ENCODE measurements at regions not wholly inside any gene's neighbourhood (a gene's known extent, or its start where the extent isn't known, plus 50 kb on each side); places are given as distances from the start of the nearest gene placed in this dataset.

GRCh38 chr3:18752273-18752934 is 327.3 kb upstream of the SATB1 start:
- TF ChIP-seq, protein P1, sequence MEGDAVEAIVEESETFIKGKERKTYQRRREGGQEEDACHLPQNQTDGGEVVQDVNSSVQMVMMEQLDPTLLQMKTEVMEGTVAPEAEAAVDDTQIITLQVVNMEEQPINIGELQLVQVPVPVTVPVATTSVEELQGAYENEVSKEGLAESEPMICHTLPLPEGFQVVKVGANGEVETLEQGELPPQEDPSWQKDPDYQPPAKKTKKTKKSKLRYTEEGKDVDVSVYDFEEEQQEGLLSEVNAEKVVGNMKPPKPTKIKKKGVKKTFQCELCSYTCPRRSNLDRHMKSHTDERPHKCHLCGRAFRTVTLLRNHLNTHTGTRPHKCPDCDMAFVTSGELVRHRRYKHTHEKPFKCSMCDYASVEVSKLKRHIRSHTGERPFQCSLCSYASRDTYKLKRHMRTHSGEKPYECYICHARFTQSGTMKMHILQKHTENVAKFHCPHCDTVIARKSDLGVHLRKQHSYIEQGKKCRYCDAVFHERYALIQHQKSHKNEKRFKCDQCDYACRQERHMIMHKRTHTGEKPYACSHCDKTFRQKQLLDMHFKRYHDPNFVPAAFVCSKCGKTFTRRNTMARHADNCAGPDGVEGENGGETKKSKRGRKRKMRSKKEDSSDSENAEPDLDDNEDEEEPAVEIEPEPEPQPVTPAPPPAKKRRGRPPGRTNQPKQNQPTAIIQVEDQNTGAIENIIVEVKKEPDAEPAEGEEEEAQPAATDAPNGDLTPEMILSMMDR (conservative IDR thresholded peaks at IDR 0.05; ENCODE audit: low read length): no peak
- TF ChIP-seq EZH2phosphoT487 (IDR thresholded peaks at IDR 0.05; ENCODE audit: borderline replicate concordance, low read depth, low read length): no peak

Measured in OCI-LY7 (cell line).